ENCODE measurements at regions not wholly inside any gene's neighbourhood (a gene's known extent, or its start where the extent isn't known, plus 50 kb on each side); places are given as distances from the start of the nearest gene placed in this dataset.

DNA sequence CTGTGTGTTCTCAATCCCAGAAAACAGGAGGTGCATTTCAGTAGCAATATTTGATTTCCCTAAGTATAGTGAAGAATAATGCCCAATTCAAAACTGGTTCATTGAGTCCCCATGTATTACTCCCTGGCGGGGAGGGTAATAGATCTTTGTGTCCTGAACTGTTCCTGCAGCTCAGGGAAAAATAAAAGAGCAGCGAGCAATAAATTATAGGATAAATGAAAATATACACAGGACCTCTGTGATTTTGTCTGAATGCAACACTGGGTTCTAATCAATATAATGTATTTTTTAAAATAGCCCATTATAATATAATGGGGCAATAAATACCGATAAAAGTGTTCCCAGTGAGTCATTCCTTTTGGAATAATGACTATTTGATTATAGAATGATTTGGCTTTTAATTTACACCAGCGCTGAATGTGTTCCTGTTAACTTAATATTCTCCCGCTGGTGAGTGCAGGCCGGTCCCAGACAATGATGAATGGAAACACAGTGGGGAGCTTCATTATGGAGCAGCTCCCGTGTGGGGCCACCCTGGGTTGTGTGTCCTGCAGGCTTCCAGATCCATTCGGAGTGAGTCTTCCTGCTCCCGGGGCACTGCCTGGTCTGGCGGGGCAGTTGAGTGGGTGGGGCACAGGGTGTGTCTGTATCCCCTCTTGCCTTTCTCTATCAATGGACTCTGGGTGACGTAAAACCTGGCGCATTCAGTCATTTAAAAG, 263.1 kb downstream of the ACTR3B start:
- ATAC-seq (ENCODE audit: low FRiP score) (no peak), DNase-seq (ENCODE audit: low spot score) (no peak)
- TF ChIP-seq, protein P1, sequence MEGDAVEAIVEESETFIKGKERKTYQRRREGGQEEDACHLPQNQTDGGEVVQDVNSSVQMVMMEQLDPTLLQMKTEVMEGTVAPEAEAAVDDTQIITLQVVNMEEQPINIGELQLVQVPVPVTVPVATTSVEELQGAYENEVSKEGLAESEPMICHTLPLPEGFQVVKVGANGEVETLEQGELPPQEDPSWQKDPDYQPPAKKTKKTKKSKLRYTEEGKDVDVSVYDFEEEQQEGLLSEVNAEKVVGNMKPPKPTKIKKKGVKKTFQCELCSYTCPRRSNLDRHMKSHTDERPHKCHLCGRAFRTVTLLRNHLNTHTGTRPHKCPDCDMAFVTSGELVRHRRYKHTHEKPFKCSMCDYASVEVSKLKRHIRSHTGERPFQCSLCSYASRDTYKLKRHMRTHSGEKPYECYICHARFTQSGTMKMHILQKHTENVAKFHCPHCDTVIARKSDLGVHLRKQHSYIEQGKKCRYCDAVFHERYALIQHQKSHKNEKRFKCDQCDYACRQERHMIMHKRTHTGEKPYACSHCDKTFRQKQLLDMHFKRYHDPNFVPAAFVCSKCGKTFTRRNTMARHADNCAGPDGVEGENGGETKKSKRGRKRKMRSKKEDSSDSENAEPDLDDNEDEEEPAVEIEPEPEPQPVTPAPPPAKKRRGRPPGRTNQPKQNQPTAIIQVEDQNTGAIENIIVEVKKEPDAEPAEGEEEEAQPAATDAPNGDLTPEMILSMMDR (IDR thresholded peaks at IDR 0.05), result no peak

GRCh38 chr7:153023194-153023592, 263.6 kb downstream of the ACTR3B start:
- DNase-seq (ENCODE audit: low spot score) (no peak), ATAC-seq (ENCODE audit: low FRiP score) (no peak)
- TF ChIP-seq, protein P1 (IDR thresholded peaks at IDR 0.05), result no peak

DNA sequence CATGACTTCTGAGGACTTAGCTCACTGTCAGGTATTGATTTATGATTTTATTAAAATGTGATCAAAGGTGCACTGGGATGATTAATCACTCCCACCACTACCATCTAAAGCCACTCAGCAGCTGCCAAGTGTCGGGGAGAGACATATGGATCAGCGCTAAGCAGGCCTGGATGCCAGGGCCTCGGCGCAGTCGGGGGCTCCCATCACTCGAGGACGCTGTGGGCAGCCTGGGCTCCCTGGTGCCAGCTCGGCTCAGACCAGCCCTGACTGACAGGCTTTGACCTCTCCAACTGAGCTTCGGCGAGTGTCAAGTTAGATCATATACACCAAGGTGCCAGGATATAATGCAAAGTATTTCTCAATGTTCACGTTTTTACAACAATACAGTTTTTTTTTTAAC, 267.7 kb downstream of the ACTR3B start:
- no peak for ATAC-seq (ENCODE audit: low FRiP score)
- TF ChIP-seq, protein P1 (IDR thresholded peaks at IDR 0.05), result no peak
- no peak for DNase-seq (ENCODE audit: low spot score)

GRCh38 chr7:153027904-153028303, 268.4 kb downstream of the ACTR3B start:
- TF ChIP-seq, protein P1 (IDR thresholded peaks at IDR 0.05), result no peak
- DNase-seq (ENCODE audit: low spot score) (no peak), ATAC-seq (ENCODE audit: low FRiP score) (no peak)

DNA sequence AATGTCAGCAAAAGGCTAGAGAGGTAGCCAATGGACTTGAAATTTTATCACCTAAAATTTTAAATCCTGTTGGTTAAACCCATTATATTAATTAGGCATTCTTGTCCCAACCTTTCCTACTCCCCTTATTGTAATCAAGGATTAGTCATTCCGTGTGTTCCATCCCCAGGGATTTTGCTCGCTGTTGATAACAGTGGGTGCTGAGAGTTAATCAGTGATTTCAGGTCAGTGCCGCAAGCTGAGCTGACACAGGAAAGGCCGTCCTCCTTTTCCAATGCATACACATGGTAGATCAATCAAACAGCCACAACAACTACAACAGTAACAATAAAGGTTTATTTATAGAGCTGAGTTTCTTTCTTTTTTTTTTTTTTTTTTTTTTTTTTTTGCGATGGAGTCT, 271.4 kb downstream of the ACTR3B start:
- no peak for DNase-seq (ENCODE audit: low spot score)
- TF ChIP-seq, protein P1 (IDR thresholded peaks at IDR 0.05), result no peak

DNA sequence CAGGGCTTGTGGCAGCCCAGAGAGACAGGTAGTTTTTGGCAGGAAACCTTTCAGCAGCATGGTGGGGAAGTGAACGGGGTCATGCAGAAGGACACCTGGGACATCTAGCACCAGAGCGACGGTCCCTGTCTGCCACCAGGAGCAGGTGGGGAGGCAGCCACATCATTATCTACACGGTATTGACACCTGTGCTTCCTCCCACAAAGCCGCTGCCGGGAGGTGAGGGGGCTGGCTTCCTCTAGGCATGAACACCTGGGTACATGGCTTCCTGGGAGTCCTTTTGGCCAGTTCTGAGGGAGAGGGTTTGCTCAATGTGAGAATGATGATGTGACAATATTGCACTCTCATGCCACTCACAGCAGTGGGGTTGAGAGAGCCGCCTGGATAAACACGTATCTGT, 275.2 kb downstream of the ACTR3B start:
- TF ChIP-seq, protein P1 (IDR thresholded peaks at IDR 0.05), result no peak
- no peak for DNase-seq (ENCODE audit: low spot score)
- no peak for ATAC-seq (ENCODE audit: low FRiP score)

More for the DNA sequence above, 271.4 kb downstream of the ACTR3B start:
- no peak for ATAC-seq (ENCODE audit: low FRiP score)

DNA sequence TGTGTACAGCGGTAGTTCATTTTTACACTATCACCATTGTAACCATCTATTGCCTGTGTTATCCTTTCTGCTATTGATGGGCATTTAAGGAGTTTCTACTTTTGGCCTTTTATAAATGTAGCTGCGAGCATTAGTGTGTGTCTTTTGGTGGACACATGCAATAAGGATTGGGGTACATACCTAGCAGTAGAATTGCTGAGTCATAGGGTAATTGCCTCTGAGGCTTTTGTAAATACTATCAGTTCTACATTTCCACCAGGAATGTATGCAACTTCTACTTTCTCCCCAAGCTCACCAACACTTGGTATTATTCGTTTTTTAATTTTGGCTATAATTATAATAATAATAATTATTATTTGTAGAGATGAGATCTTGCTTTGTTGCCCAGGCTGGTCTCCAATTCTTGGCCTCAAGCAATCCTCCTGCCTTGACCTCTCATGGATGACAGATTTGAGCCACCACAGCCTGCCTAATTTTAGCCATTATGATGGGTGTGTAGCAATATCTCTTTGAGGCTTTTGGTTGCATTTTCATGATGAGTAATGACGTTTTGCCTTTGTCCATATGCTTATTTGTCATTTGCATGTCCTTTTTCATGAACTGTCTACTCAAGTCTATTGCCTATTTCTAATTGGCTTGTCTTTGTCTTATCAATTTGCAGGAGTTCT, 277.0 kb downstream of the ACTR3B start:
- TF ChIP-seq, protein P1 (IDR thresholded peaks at IDR 0.05), result no peak
- DNase-seq (ENCODE audit: low spot score), result no peak
- no peak for ATAC-seq (ENCODE audit: low FRiP score)

All from omental fat pad (tissue), 3 donors.